Neural cell (in vitro differentiated cells): ENCODE measurements at regions not wholly inside any gene's neighbourhood (a gene's known extent, or its start where the extent isn't known, plus 50 kb on each side); places are given as distances from the start of the nearest gene placed in this dataset.

Experiments
- CTCF ChIP-seq: fragments of 450-650 bp; IDR thresholded peaks from 2 replicates; pipeline ENCODE4 v1.5.1; 2014; ENCODE audit warnings: antibody characterized with exemption, mild to moderate bottlenecking, moderate library complexity; ENCODE audit not compliant: poor library complexity, severe bottlenecking
- SMC3 ChIP-seq: fragments of 450-650 bp; conservative IDR thresholded peaks from 2 replicates; pipeline ENCODE4 v1.6.1; 2014; ENCODE audit warnings: antibody characterized with exemption, mild to moderate bottlenecking, moderate library complexity; ENCODE audit not compliant: poor library complexity

- TF ChIP-seq CTCF (no peak), SMC3 (no peak)
Measured at GRCh38 chr10:10598297-10598696, 419.4 kb upstream of the CELF2 start.
